ENCODE measurements at regions not wholly inside any gene's neighbourhood (a gene's known extent, or its start where the extent isn't known, plus 50 kb on each side); places are given as distances from the start of the nearest gene placed in this dataset.

DNA sequence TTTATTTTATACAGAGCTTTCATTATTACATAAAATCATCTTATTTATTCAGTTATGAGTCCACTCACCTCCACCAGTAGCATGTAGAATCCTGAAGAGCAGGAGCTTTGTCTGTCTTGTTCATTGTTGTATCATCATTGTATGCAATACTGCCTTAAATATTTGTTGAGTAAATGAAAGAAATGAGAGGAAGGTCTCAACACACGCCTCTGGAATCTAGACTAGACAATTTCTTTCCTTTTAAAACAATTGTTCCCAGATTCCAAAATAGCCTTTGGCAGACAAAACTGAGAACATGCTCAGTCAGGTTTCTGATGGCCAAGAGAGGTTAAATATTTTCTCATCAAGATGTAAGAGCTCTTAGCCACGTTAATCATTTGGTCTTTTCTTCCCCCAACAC is 173.1 kb upstream of the AGR3 start:
- Histone ChIP-seq H3K4me3 (no peak overlapping the region), H3K4me1 (peaks cover 4 to 12% of the 10 kb centered on the region in 2 donors), H3K36me3 (no peaks in the 10 kb centered on the region), H3K27me3 (no peaks in the 10 kb centered on the region), H3K27ac (no peak overlapping the region), H3K9me3 (no peaks in the 10 kb centered on the region)
- intact Hi-C loops (cut with DNase I): no loop called here
- DNase-seq (no peak), ATAC-seq (peak; percentile 33)
- TF ChIP-seq, protein P1, sequence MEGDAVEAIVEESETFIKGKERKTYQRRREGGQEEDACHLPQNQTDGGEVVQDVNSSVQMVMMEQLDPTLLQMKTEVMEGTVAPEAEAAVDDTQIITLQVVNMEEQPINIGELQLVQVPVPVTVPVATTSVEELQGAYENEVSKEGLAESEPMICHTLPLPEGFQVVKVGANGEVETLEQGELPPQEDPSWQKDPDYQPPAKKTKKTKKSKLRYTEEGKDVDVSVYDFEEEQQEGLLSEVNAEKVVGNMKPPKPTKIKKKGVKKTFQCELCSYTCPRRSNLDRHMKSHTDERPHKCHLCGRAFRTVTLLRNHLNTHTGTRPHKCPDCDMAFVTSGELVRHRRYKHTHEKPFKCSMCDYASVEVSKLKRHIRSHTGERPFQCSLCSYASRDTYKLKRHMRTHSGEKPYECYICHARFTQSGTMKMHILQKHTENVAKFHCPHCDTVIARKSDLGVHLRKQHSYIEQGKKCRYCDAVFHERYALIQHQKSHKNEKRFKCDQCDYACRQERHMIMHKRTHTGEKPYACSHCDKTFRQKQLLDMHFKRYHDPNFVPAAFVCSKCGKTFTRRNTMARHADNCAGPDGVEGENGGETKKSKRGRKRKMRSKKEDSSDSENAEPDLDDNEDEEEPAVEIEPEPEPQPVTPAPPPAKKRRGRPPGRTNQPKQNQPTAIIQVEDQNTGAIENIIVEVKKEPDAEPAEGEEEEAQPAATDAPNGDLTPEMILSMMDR (IDR thresholded peaks at IDR 0.05): no peak

DNA sequence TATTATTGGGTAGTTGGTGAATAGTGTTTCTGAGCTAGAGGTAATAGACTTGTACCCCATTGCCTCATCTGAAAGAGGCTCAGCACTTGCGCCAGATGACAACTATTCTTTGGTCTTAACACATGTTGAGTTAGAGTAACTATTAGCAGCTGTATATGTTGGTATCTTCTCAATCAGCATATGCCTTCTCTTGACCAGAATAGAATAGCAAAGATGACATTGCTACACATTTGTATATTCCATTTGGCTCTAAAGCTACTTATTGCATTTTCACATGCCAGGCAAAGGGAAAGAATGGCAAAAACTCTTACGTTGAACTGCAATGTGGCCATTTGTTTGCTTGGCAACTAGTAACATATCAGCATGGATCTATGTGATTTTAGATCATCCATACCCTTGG is 173.8 kb upstream of the AGR3 start:
- ATAC-seq: no peak
- H3K27ac ChIP-seq: no peak overlapping the region
- no peaks in the 10 kb centered on the region for H3K36me3 ChIP-seq
- TF ChIP-seq, protein P1 (IDR thresholded peaks at IDR 0.05): no peak
- intact Hi-C loops (cut with DNase I): no loop called here
- no peak for DNase-seq
- no peaks in the 10 kb centered on the region for H3K27me3 ChIP-seq
- H3K4me1 ChIP-seq: peaks cover 4 to 15% of the 10 kb centered on the region in 2 donors
- H3K9me3 ChIP-seq: no peaks in the 10 kb centered on the region
- no peak overlapping the region for H3K4me3 ChIP-seq

DNA sequence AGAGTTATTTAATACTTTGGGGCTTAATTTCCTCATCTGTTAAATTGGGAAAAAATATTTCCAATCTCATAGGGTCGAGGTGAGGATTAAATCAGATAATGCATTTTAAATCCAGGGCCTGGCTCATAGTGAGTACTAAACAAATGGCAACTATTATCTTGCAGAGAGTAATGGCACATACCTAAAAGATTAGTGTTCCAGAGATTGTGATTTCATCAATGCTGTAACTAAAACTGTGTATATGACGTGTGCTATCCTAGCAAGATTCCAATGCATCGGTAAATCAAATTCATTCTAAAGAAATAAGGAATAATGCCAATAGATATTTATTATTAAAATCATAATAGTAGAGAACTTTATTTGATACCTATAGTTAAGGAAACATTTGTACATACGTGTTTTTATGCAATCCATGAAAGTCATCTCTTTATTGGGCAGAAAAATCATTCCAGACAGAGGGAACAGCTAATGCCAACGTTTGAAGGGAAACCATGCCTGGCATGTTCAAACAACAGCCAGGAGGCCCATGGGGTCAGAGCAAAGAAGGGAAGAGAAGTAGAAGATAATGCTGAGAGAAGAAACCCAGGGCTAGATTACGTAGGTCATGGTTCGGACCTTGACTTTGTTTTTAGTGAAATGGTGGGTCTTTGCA is 174.8 kb upstream of the AGR3 start:
- Histone ChIP-seq H3K27me3 (no peaks in the 10 kb centered on the region), H3K9me3 (no peaks in the 10 kb centered on the region), H3K4me3 (no peak overlapping the region), H3K27ac (no peak overlapping the region), H3K36me3 (no peaks in the 10 kb centered on the region), H3K4me1 (peaks cover 4 to 15% of the 10 kb centered on the region in 2 donors)
- ATAC-seq: no peak
- TF ChIP-seq, protein P1 (IDR thresholded peaks at IDR 0.05): no peak
- intact Hi-C loops (cut with DNase I): no loop called here
- DNase-seq: no peak

DNA sequence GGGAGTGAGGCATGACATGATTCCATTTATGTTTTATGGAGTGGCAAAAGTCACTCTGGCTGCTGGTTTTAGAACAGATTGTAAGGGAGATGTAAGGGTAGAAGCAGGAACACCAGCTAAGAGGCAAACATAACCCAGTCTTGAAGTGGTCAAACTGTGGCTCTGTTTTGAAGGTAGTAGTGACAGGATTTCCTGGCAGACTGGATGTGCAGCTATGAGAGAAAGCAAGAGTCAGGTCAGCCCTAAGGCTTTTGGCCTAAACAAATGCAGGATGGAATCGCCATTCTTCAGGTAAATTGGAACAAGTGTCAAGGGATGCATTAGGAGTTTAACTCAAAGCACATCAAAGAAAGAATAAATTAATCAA is 175.3 kb upstream of the AGR3 start:
- TF ChIP-seq, protein P1 (IDR thresholded peaks at IDR 0.05): no peak
- intact Hi-C loops (cut with DNase I): no loop called here
- Histone ChIP-seq H3K27ac (no peak overlapping the region), H3K36me3 (no peaks in the 10 kb centered on the region), H3K9me3 (no peaks in the 10 kb centered on the region), H3K4me3 (no peak overlapping the region), H3K27me3 (no peaks in the 10 kb centered on the region), H3K4me1 (peaks cover 6 to 18% of the 10 kb centered on the region in 2 donors)
- no peak for DNase-seq
- no peak for ATAC-seq

DNA sequence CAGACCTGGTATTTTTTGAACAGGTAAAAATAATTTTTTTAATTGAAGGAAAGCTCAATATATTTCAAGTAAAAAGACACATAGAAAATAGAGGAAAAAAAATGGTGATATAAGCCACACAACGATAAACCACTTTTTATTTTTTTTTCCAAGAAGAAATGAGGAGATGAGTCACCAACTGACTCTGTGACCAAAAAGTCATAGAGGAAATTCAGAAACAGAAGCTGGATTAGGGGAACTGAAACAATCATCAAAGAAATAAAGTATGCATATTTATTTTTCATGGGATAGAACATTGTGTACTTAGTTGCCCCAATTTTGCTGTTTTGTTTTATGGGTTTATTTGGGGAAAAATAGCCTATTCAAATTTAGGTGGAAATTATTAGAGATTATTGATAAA is 176.8 kb upstream of the AGR3 start:
- H3K9me3 ChIP-seq: no peaks in the 10 kb centered on the region
- DNase-seq (no peak), ATAC-seq (peak; percentile 24)
- no peaks in the 10 kb centered on the region for H3K36me3 ChIP-seq
- no peaks in the 10 kb centered on the region for H3K27me3 ChIP-seq
- H3K27ac ChIP-seq: peak overlapping the region in 1 of 2 donors; percentile 39
- peaks cover 8 to 26% of the 10 kb centered on the region in 2 donors for H3K4me1 ChIP-seq
- intact Hi-C loops (cut with DNase I): no loop called here
- TF ChIP-seq, protein P1 (IDR thresholded peaks at IDR 0.05): no peak
- H3K4me3 ChIP-seq: no peak overlapping the region
